GM04504 (cell line): ENCODE measurements at regions not wholly inside any gene's neighbourhood (a gene's known extent, or its start where the extent isn't known, plus 50 kb on each side); places are given as distances from the start of the nearest gene placed in this dataset.

Source experiments
- DNase-seq: peaks from one replicate; pipeline ENCODE4 v3.0.0-alpha.2; 2012; ENCODE audit warnings: low read depth

DNA sequence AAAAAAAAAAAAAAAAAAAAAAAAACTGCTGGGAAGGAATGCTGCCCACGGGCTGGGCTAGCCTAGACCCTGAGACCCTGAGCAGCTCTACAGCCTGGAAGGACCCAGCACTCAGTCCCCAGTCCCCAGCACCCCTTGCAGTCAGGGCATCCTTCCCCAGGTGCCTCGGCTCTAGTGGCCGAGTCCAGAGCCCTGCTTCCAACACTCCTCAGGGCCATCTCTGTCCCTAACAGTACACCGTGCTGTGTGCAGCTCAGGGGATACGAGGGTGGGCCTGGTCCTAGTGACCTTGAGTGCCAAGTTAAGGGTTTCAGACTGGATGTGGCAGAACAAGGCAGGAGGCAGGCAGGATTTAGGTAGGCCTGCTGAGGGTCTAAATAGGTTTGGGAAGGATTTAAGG is 50.2 kb upstream of the LRP8 start:
- no peak for DNase-seq

DNA sequence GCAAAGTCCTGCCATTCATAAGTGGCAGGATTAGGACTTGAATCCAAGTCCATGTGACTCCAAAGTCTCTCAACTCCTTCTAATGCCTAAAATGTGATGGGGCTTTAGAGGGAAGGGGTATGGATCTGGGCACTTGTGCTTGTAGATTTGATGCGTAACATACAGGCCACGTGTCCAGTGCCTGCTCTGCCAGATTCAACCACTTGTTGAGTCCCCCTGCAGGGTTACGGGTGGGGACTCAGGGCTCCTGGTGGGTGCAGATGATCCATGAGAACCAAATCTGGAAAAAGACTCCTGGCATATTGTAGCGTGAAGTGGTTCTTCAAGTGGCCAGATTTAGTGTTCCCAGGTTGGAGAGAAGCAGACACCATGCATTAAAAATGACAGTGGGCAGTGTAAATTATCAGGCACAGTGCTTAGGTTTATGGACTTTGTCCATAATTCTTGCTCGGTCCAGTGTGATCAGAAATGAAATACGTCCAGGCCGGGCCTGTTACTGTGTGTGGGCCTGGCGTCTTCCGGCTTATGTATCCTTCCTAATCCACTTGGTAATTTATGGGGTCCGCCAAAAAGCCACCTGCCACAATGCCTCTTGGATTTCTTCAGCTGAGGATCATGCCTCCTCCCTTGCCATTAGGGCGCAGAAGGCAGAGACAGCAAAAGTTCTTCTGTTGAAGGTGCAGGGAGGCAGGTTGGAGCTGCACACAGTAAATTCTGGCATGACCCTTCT is 51.2 kb upstream of the LRP8 start:
- DNase-seq: no peak

DNA sequence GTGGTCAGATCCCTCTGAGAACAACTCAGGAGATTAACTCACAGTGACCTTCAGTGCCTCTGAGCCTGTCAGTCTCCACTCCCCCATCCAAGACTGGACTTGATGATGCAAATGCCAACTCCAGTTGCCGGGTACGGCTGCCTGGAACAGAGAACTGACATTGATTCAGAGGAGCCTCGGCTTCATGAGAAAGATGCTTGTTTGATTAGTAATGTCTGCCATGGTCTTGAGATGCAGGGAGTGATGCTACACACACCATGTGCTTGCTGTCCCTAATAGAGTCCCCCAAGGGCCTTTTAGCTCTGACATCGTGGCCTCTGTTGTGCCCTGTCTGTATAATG is 51.8 kb upstream of the LRP8 start:
- DNase-seq: no peak

DNA sequence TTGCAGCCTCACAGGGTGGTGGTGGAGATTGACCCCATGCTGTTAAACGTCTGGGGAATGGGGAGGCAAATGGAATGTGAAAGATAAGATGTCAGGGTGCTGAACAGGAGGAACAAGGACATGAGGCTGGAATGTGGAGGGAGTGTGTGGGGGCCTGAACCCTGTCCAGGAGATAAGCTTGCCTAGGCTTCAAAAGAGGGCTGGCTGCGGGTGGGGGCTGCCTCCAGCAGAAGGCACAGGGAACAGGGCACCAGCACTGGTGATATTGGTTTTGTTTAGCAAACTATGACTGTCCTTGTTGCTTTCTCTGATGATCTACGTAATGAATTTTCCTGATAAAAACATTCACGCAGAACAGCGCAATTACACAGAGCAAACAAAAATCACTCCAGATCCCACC is 52.4 kb upstream of the LRP8 start:
- no peak for DNase-seq

DNA sequence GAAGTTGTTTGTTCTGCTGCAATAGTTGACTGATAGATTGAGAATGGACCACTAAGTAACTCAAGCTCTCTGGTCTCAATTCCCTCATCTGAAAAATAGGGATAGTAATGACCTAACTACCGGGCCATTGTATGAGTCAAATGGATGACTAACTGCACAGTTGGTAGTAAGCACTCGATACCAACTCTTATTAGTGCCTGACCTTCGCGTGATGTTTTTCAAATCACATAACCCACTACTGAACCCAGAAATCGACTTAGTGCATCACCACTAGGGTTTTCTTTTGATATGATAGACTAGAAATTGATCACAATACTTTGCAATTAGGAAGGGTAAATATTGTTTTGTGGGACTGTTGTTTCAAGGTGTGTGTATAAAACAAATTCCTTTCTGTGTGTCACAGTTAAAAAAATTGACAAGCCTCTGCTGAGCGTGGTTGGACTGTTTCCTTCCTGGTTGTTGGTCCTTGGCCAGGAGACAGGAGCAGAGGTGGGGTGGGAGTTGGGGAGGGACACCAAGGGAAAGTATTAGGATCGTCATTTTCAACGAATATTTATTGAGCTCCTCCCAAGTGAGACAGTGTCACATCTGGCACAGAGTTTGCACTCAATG is 54.0 kb upstream of the LRP8 start:
- DNase-seq: peak; percentile 12

DNA sequence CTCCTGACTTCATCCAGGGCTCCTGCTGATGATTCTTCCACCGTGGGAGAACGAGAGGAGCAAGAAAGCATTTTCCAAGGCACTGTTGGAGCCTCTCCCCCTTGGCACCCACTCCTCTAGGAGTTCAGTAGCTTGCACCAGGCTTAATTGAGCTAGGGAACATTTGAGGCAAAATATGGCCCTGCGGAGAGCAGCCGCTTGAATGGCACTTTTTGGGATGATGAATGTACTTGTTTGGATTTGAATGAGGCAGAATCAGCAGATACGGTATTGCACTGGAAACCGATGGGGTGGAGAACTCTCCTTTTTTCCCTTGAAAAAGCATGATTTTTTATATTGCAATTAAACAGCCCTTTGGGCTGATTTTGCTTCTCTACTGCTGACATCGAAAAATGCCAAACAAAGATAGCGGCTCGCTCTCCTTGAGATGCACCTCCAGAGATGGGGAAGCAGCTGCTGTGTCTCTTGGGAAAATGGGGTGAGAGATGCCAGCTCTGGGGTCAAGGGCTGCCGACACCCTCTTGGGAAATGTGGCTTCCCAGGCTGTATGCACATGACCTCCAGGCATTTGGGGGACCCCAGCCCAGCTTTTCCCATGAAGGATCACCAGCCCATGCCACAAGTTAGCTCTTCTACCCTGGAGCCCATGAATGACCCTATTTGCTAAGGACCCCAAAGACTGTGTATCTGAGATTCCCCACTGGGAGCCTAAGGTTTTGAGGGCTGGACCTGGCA is 55.4 kb upstream of the LRP8 start:
- no peak for DNase-seq

DNA sequence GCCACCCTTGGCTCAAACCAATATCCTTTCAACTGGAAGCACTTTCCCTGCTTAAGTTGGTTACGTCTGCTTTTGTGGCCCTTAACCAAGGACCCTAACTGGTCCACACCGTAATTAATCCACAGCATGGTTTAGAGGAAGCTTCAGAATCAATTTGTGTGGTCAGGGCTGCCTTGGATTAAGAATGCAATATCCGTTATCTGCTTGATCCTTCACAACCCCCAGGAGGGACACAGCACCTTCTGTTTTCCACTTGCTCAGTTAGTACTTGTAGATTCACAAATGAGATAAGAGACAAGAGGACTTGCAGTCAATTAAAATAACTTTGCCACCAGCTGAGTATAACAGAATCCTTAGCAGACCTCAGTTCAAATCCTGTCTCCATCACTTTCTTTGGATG is 56.9 kb upstream of the LRP8 start:
- DNase-seq: no peak

DNA sequence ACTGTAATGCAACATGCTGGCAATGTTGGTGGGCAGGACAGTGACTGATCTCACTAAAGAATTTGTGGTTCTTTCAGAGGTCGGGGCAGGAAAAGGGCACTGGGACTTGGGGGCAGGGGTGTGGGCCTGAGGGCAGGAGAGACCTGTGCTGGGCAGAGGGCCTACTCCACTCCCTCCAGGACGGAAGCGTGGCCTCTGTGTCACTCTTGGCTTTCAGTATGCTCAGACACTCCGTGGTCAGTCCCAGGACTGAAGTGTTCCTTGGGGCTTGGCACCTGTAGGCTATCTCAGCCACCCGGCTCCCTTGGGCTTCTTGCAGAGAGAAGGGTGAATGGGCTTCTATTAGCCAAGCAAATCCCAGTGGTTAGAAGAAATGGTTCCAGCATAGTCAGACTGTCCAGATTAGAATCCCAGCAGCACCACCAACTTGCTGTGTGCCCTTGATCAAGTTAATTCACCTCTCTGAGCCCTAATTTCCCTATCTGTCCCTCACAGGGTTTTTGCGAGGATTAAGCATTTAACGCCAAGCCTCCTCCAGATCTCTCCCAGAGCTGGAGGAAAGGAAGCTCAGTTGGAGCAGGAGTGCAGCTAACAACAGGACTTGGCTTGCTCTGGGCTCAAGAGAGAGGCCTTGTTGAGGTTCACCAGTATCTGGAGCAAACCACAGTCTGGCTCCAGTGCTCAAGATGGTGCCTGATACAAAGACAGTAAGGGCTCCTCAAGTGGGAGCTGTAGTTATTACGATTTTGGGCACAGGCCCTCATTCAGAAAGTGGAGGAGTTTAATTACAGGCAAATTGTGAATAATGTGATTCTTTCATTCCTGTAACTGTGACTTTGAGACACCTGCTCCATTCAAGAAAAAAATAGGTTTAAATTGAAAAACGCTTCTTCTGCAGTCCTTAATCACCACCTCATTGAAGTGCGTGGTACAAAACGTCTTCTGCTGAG is 57.7 kb upstream of the LRP8 start:
- DNase-seq: no peak

DNA sequence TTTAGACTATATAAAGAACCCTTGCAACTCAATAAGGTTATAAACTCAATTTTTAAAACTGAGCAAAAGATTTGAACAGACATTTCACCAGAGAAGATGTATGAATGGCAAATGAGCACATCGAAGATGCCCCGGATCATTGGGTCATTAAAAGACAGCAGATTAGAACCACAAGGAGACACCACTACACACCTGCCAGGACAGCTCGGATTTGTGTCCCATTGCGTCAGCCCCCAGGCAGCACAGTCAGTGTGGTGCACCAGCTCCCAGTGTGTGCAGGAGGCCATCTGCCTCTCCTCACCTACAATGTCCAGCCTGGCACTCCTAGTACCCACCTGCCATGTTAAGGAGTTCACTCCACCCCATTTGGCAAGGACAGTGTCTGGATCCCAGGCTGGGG is 61.1 kb upstream of the LRP8 start:
- DNase-seq: no peak

DNA sequence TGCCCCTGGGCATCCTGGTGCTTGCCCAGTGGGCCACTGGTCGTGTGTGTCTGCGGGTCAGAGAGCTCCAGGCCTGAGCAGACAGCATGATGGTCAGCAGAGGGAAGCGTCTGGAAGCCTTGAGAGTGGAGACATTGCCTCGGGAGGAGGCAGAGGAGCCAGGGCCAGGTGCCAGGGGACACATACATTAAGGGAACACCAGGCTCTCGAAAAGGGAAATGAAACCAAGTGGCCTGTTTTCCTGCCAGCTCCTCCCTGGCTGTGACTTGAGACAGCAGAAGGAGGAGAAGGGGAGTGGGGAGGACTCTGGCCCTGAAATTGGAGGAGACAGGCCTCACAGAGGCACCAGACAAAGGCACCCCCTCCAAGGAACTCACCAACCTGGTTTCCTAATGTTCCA is 62.4 kb upstream of the LRP8 start:
- DNase-seq: no peak

DNA sequence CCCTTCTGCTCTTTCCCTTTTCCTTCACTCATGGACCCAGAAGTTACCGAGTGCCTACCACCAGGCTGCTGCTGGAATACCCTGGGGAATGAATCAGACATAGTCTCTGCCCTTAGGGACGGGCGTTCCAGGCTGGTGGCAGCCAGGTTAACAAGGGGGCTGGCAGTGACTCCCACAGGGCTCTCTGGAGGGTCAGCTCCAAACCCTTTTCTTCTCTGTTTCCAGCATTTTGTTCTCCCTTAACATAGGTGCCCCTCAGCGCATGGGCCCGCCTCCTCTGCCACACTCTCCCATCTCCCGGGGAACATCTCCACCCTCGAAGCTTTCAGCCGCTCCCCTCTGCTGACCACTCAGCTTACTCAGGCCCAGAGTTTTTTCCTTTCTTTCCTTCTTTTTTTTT is 62.9 kb upstream of the LRP8 start:
- DNase-seq: no peak

DNA sequence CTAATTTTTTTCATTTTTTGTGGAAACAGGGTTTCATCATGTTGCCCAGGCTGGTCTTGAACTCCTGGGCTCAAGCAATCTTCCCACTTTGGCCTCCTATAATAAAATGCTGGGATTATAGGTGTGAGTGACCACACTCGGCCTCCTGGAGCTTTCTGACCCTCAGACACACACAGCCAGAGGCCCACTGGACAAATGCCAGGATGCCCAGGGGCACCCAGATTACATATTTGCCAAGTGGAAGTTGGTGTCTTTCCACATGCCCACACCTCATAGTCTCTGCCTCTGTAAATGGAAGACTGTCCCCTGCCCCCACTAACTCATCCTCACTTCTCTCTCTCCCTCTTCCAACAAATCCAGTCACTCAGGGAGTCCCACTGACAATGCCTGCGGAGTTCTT is 63.4 kb upstream of the LRP8 start:
- no peak for DNase-seq

DNA sequence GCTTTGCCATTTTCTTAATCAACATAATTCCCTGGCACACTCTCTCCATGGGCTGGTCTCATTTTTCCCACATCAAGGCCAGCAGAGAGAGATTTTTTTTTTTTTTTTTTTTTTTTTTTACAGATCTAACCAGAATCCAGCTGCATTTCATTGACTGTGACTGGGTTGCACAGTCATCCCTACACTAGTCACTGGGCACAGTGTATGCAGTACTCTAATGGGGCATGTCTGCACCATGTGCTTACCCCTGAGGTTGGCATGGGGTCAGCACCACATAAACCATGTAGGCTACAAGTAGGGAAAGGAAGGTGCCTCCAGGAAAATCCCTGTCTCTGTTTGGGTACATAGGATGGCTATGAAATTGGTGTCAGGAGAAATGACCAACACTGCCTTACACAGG is 64.1 kb upstream of the LRP8 start:
- no peak for DNase-seq

DNA sequence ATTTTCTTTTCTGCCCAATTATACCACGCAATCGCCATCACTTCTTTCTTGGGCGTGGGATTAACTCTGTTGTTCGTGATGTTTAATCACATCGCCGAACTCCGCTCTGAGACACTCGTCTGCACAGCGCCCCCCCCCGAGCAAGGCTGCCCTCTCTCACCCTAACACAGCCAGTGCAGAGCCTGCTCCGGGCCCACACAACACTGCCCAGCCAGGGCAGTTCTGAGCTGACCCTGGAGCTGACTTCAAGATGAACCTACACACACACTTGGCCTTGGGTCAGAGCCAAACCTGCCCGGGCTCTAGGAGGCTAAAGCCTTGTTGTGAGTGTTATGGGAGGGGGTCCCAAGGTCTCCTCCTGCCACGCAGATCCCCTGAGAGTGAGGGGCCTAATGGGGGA is 64.6 kb upstream of the LRP8 start:
- no peak for DNase-seq

DNA sequence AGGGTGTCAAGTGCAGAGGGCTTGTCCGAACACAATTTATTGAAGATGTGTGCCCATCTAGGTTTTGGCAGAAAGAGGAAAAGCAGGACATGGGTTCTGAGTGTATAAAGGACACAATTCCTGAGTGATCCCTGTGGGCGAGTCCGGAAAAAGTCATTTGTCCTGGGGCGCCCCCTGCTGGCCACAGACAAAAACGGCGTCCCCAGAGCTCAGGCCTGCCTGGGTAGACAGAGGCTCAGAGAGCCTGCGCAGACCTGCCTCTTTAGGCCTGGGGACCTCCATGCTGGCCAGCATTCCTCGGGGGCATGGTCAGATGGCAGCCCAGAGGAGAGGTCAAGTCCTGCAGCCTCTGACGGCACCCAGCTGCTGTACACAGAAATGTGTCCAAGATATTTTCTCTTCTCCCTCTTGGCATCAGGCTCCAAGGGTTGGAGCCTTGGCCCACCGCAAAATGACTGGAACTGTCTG is 65.5 kb upstream of the LRP8 start:
- DNase-seq: peak; percentile 43

DNA sequence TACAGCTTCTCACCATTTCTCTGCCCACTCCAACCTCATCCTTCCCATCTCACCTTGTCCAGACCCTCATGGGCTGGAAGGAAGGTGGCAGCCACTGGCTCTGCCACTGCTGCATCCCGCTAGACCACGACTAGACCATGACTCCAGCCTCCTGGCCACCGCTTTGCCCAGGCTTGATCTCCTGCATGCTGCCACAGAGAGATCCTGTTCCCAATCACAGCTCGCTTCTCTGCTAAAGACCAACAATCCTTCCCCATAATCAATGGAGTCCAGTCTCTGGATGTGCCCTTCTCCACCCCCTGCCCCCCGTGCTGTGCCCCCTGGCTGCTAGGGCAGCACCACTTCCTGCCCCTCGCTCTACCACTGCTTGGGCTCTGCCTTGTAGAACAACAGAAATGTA is 64.9 kb upstream of the DMRTB1 start:
- DNase-seq: no peak

DNA sequence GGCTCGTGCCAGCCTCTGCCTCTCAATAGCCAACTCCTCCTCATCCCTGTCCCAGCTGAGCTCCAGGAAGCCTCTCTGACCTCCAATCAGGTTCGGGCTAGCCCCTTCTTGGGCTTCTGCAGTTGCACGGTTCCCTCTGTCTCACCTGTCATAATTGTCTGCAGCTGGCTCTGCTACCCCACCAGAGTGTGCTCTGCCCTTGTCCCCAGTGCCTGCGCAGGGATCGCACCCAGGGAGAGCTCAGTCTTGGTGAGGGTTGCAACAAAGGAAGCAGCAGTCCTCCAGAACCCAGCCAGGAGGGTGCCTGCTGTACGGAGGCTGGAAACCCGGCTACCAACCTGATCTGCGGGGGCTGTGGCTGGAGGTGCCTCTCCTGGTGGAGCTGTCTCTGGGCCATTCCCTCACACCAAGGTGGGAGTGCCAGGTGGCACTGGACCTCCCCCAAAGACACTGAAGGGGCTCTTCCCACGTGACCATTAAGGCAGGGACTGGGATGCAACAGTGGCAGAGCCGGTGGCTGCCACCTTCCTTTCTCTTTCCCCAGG is 63.5 kb upstream of the DMRTB1 start:
- DNase-seq: no peak

DNA sequence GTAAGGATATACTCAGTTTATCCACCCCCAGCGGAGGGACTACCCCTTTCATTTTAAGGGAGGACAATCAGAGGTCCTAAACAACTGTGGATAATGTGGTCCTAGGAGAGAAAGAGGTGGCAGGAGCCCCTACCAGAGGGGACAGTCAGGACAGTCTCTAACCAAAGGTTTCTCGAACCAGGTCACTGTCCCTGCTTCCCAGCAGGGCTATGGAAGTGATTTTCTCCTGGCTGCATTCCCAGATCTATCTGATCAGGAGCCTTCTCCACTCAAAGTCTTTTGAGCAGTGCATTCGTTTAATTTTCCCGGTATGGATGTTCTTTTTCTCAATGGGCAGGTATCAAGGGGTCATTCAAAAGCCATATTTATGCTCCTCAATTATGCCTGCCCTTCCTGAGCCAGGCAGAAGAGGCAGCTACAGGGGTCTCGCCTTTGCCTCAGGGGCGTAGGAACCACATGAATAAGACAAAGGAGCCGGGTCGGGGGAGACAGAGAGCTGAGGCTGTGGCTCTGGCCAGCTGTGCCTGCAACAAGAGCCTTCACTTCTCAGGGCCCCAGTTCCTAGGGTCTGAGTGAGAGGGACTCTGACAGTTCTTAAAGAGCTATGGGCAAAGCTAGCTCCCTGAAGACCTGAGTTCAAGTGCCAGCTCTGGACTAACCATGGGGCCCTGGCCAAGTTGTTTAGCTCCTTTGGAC is 62.5 kb upstream of the DMRTB1 start:
- DNase-seq: no peak

DNA sequence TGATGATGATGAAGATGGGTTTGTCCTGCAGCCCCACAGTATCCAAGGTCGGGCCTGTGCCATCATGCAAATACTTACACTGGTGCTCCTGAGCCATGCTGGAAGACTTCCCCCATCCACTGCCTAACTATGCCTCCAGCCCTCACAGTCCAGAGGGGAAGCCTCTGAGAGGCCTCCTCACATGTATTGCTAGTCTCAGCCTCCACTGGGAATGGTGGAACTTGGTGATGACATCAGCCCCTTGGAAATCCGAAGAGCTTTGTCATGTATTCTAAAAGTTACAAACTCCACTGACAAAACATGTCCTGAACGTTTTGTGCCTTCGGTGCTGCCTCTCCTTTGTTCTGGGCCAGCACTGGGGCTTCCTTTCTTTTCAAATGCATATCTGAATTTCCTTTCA is 61.1 kb upstream of the DMRTB1 start:
- no peak for DNase-seq

DNA sequence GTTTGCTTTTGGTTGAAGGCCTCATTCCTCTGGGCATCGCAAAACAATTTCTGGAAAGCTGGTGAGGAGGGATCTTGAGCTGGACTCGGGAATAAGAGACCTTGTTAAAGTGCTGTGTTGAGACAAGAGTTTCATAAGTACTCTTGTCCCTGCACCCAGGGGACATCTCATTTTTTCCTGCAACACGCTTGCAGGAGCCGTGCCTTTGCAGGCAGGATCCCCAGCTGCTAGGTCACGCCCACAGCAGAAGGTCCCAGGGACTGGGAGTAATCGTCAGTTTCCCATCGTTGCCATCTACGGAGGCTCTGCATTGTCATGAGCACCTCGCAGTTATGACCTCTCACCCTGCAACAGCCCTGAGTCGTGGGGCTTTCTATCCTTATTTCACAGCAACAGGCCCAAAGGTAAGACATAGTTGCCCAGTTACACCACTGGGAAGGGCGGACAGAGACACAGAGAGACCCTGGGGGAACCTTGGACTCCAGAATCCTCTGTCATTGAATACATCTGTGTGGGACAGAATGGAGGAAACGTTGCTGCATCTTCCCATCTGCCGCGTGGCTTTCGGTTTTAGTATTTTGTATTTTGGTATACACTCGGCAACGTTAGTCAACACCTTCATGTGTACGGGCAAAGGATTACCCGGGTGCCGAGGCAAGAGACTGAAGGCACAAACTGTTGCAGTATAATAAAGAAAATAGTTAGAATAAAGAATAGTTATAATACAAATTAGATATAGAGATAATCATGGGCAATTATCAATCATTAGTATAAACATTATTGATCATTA is 60.4 kb upstream of the DMRTB1 start:
- no peak for DNase-seq
